Stomach (tissue), 4 donors: ENCODE measurements at regions not wholly inside any gene's neighbourhood (a gene's known extent, or its start where the extent isn't known, plus 50 kb on each side); places are given as distances from the start of the nearest gene placed in this dataset.

Source experiments
- CTCF ChIP-seq, 7 experiments: fragments of 450-650 bp in 4 of 7; fragments of 200-600 bp in 3 of 7; sonication (generic) in 3 of 7; IDR thresholded peaks; one replicate each; pipeline ENCODE4 v1.5.1; 2016 to 2019; ENCODE audit warnings: antibody characterized with exemption in 7 of 7, control low read depth in 2 of 7, mild to moderate bottlenecking in 1 of 7
- EP300 ChIP-seq: sonication (generic); formaldehyde crosslinking; IDR thresholded peaks from one replicate; pipeline ENCODE4 v1.6.1; 2017; ENCODE audit warnings: antibody characterized with exemption
- POLR2A ChIP-seq, 4 donors: fragments of 450-650 bp; IDR thresholded peaks; one replicate each; pipeline ENCODE4 v1.6.1; 2016; ENCODE audit warnings: antibody characterized with exemption in 4 of 4, control low read depth in 2 of 4, mild to moderate bottlenecking in 1 of 4, moderate library complexity in 1 of 4
- POLR2AphosphoS5 ChIP-seq, 3 donors: sonication (generic); formaldehyde crosslinking; IDR thresholded peaks; one replicate each; pipeline ENCODE4 v1.6.1; 2016; ENCODE audit warnings: antibody characterized with exemption in 3 of 3

- TF ChIP-seq CTCF (IDR thresholded peaks at IDR 0.05) (no peak), EP300 (no peak), POLR2AphosphoS5 (IDR thresholded peaks at IDR 0.05) (no peak), POLR2A (IDR thresholded peaks at IDR 0.05) (no peak)
These were observed 152.3 kb upstream of the LRRN1 start for GRCh38 chr3:3646934-3647333.
